ENCODE measurements at regions not wholly inside any gene's neighbourhood (a gene's known extent, or its start where the extent isn't known, plus 50 kb on each side); places are given as distances from the start of the nearest gene placed in this dataset.

- TF ChIP-seq POLR2A (IDR thresholded peaks at IDR 0.05; ENCODE audit: low read depth): no peak
- TF ChIP-seq CTCF (IDR thresholded peaks at IDR 0.05): no peak
- no peak for TF ChIP-seq POLR2AphosphoS5 (IDR thresholded peaks at IDR 0.05)
Measured at GRCh38 chr4:165763640-165764039, 109.4 kb upstream of the TLL1 start.
